ENCODE measurements at regions not wholly inside any gene's neighbourhood (a gene's known extent, or its start where the extent isn't known, plus 50 kb on each side); places are given as distances from the start of the nearest gene placed in this dataset.

- Histone ChIP-seq H3K4me3 (ENCODE audit: low read depth, low read length) (no peak overlapping the region), H3K36me3 (ENCODE audit: control insufficient read depth, insufficient read depth, low read length) (no peaks in the 10 kb centered on the region), H3K27me3 (ENCODE audit: control insufficient read depth, insufficient read depth, low read length) (no peaks in the 10 kb centered on the region)
- no peak for FAIRE-seq
- no peak for DNase-seq (ENCODE audit: low read depth)
- TF ChIP-seq CTCF (IDR thresholded peaks at IDR 0.05; ENCODE audit: insufficient read depth, low read length, severe bottlenecking) = no peak
Measured at GRCh38 chr6:55968926-55969325, 93.5 kb upstream of the BMP5 start.

- H3K27me3 ChIP-seq (ENCODE audit: control insufficient read depth, insufficient read depth, low read length) = no peaks in the 10 kb centered on the region
- no peak for TF ChIP-seq CTCF (IDR thresholded peaks at IDR 0.05; ENCODE audit: insufficient read depth, low read length, severe bottlenecking)
- no peak overlapping the region for H3K4me3 ChIP-seq (ENCODE audit: low read depth, low read length)
- no peak for FAIRE-seq
- no peak for DNase-seq (ENCODE audit: low read depth)
- no peaks in the 10 kb centered on the region for H3K36me3 ChIP-seq (ENCODE audit: control insufficient read depth, insufficient read depth, low read length)
Measured at GRCh38 chr6:55964136-55964535, 88.7 kb upstream of the BMP5 start.

- FAIRE-seq (no peak), DNase-seq (ENCODE audit: low read depth) (peak; percentile 10)
- peak; percentile 41 for TF ChIP-seq CTCF (IDR thresholded peaks at IDR 0.05; ENCODE audit: insufficient read depth, low read length, severe bottlenecking)
- Histone ChIP-seq H3K4me3 (ENCODE audit: low read depth, low read length) (no peak overlapping the region), H3K27me3 (ENCODE audit: control insufficient read depth, insufficient read depth, low read length) (no peaks in the 10 kb centered on the region), H3K36me3 (ENCODE audit: control insufficient read depth, insufficient read depth, low read length) (no peaks in the 10 kb centered on the region)
Measured at GRCh38 chr6:55963301-55963700, 87.9 kb upstream of the BMP5 start.

GRCh38 chr6:55960344-55960743, 85.0 kb upstream of the BMP5 start:
- no peaks in the 10 kb centered on the region for H3K27me3 ChIP-seq (ENCODE audit: control insufficient read depth, insufficient read depth, low read length)
- FAIRE-seq (no peak), DNase-seq (ENCODE audit: low read depth) (no peak)
- TF ChIP-seq CTCF (IDR thresholded peaks at IDR 0.05; ENCODE audit: insufficient read depth, low read length, severe bottlenecking) = no peak
- H3K36me3 ChIP-seq (ENCODE audit: control insufficient read depth, insufficient read depth, low read length) = no peaks in the 10 kb centered on the region
- H3K4me3 ChIP-seq (ENCODE audit: low read depth, low read length) = no peak overlapping the region

- H3K27me3 ChIP-seq (ENCODE audit: control insufficient read depth, insufficient read depth, low read length) = no peaks in the 10 kb centered on the region
- H3K4me3 ChIP-seq (ENCODE audit: low read depth, low read length) = no peak overlapping the region
- no peak for TF ChIP-seq CTCF (IDR thresholded peaks at IDR 0.05; ENCODE audit: insufficient read depth, low read length, severe bottlenecking)
- DNase-seq (ENCODE audit: low read depth) (no peak), FAIRE-seq (no peak)
- H3K36me3 ChIP-seq (ENCODE audit: control insufficient read depth, insufficient read depth, low read length) = no peaks in the 10 kb centered on the region
Measured at GRCh38 chr6:55958790-55959189, 83.4 kb upstream of the BMP5 start.

GRCh38 chr6:55957961-55958422, 82.6 kb upstream of the BMP5 start:
- no peak for FAIRE-seq
- no peak for TF ChIP-seq CTCF (IDR thresholded peaks at IDR 0.05; ENCODE audit: insufficient read depth, low read length, severe bottlenecking)
- no peak for DNase-seq (ENCODE audit: low read depth)
- H3K36me3 ChIP-seq (ENCODE audit: control insufficient read depth, insufficient read depth, low read length) = no peaks in the 10 kb centered on the region
- no peak overlapping the region for H3K4me3 ChIP-seq (ENCODE audit: low read depth, low read length)
- no peaks in the 10 kb centered on the region for H3K27me3 ChIP-seq (ENCODE audit: control insufficient read depth, insufficient read depth, low read length)
